ENCODE measurements at regions not wholly inside any gene's neighbourhood (a gene's known extent, or its start where the extent isn't known, plus 50 kb on each side); places are given as distances from the start of the nearest gene placed in this dataset.
A peak's percentile ranks its signal among the peaks of the same experiment; 100 is the strongest.

DNA sequence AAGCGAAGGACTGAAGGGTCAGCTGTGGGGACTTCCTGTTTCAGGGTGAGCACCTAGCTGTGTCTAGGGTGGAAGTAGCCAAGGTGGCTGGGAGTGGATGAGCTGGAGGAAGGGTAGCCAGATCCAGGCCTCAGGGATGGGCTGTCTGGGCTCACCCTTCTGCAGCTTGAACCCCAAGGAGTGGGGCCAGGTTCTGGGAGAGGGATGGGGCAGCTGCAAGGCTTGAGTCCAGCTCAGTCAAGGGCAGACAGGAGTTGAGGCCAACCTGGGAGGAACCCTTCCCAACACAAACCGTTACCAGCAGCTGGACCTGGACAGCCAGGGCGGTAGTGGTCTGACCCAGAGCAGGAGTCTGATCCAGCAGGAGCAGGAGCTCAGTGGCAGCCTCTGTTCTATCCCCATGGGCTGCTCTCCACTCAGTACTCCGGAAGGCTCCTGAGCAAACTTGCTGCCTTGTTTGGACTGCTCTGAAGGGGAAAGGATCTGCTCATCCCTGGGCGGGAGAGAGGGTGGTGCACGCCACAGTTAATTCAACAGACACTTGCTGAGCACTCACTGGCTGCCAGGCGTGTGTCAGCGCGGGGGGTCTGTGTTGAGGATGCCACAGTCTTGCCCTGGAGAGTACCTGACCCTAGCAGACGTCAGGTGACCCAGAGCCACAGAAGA is 53.8 kb upstream of the THY1 start:
- H3K9ac ChIP-seq (ENCODE audit: insufficient read depth, low read length, poor library complexity, severe bottlenecking): no peak overlapping the region
- H3K27me3 Mint-ChIP-seq (ENCODE audit: low read depth in 3 of 3): peaks cover 8 to 24% (median 10%) of the 10 kb centered on the region in 3 donors

GRCh38 chr11:119476038-119476437 is 53.1 kb upstream of the THY1 start:
- no peaks in the 10 kb centered on the region for H3K9me3 Mint-ChIP-seq
- Histone ChIP-seq H3K27me3 (ENCODE audit: control insufficient read depth in 2 of 2, insufficient read depth in 2 of 2, low read length in 2 of 2) (no peaks in the 10 kb centered on the region), H3K9me3 (replicated peaks in 1 of 2; ENCODE audit: control insufficient read depth in 1 of 2, insufficient read depth in 1 of 2, low read length in 2 of 2) (no peaks in the 10 kb centered on the region), H2AFZ (ENCODE audit: insufficient read depth, low read depth, low read length, poor library complexity, severe bottlenecking) (no peak overlapping the region), H3K9ac (ENCODE audit: insufficient read depth, low read length, poor library complexity, severe bottlenecking) (no peak overlapping the region), H3K4me3 (replicated peaks in 1 of 3; ENCODE audit: low read depth in 2 of 3, low read length in 3 of 3) (no peak overlapping the region), H3K79me2 (ENCODE audit: insufficient read depth, low read length) (no peaks in the 10 kb centered on the region), H4K20me1 (ENCODE audit: insufficient read depth, low read length) (no peaks in the 10 kb centered on the region), H3K27ac (ENCODE audit: low read depth in 1 of 2, low read length in 2 of 2) (no peak overlapping the region), H3K36me3 (replicated peaks in 1 of 2; ENCODE audit: control insufficient read depth in 1 of 2, insufficient read depth in 2 of 2, low read length in 2 of 2) (no peaks in the 10 kb centered on the region), H3K4me1 (ENCODE audit: control insufficient read depth in 1 of 2, insufficient read depth in 2 of 2, low read length in 2 of 2) (no peaks in the 10 kb centered on the region), H3K4me2 (replicated peaks; ENCODE audit: extremely low read depth, low read length, poor library complexity, severe bottlenecking) (no peak overlapping the region)
- TF ChIP-seq, protein P1, sequence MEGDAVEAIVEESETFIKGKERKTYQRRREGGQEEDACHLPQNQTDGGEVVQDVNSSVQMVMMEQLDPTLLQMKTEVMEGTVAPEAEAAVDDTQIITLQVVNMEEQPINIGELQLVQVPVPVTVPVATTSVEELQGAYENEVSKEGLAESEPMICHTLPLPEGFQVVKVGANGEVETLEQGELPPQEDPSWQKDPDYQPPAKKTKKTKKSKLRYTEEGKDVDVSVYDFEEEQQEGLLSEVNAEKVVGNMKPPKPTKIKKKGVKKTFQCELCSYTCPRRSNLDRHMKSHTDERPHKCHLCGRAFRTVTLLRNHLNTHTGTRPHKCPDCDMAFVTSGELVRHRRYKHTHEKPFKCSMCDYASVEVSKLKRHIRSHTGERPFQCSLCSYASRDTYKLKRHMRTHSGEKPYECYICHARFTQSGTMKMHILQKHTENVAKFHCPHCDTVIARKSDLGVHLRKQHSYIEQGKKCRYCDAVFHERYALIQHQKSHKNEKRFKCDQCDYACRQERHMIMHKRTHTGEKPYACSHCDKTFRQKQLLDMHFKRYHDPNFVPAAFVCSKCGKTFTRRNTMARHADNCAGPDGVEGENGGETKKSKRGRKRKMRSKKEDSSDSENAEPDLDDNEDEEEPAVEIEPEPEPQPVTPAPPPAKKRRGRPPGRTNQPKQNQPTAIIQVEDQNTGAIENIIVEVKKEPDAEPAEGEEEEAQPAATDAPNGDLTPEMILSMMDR (IDR thresholded peaks at IDR 0.05): no peak
- 91% methylated on average over 2 of the region's 2 CpGs for WGBS (ENCODE audit: insufficient coverage)
- H3K27ac Mint-ChIP-seq: no peak overlapping the region
- intact Hi-C loops (cut with micrococcal nuclease): no loop called here
- H3K4me3 Mint-ChIP-seq: no peak overlapping the region
- H3K36me3 Mint-ChIP-seq: no peaks in the 10 kb centered on the region
- H3K4me1 Mint-ChIP-seq: peaks cover 4% of the 10 kb centered on the region
- no peak for DNase-seq
- H3K27me3 Mint-ChIP-seq (ENCODE audit: low read depth in 3 of 3): peaks cover 10 to 22% (median 10%) of the 10 kb centered on the region in 3 donors

More for the DNA sequence above, 53.8 kb upstream of the THY1 start:
- Histone ChIP-seq H3K4me3 (replicated peaks in 1 of 3; ENCODE audit: low read depth in 2 of 3, low read length in 3 of 3) (no peak overlapping the region), H2AFZ (ENCODE audit: insufficient read depth, low read depth, low read length, poor library complexity, severe bottlenecking) (no peak overlapping the region), H4K20me1 (ENCODE audit: insufficient read depth, low read length) (no peaks in the 10 kb centered on the region), H3K36me3 (replicated peaks in 1 of 2; ENCODE audit: control insufficient read depth in 1 of 2, insufficient read depth in 2 of 2, low read length in 2 of 2) (no peaks in the 10 kb centered on the region), H3K79me2 (ENCODE audit: insufficient read depth, low read length) (no peaks in the 10 kb centered on the region), H3K27me3 (ENCODE audit: control insufficient read depth in 2 of 2, insufficient read depth in 2 of 2, low read length in 2 of 2) (no peaks in the 10 kb centered on the region), H3K27ac (ENCODE audit: low read depth in 1 of 2, low read length in 2 of 2) (no peak overlapping the region), H3K4me2 (replicated peaks; ENCODE audit: extremely low read depth, low read length, poor library complexity, severe bottlenecking) (no peak overlapping the region), H3K9me3 (replicated peaks in 1 of 2; ENCODE audit: control insufficient read depth in 1 of 2, insufficient read depth in 1 of 2, low read length in 2 of 2) (no peaks in the 10 kb centered on the region), H3K4me1 (ENCODE audit: control insufficient read depth in 1 of 2, insufficient read depth in 2 of 2, low read length in 2 of 2) (peaks cover 0 to 2% of the 10 kb centered on the region in 2 donors)
- no peak overlapping the region for H3K27ac Mint-ChIP-seq
- peak overlapping the region in 1 of 2 donors; percentile 49 for H3K4me3 Mint-ChIP-seq
- WGBS (ENCODE audit: insufficient coverage): 77% methylated on average over 9 of the region's 10 CpGs
- peaks cover 4% of the 10 kb centered on the region for H3K4me1 Mint-ChIP-seq
- no peaks in the 10 kb centered on the region for H3K9me3 Mint-ChIP-seq
- H3K36me3 Mint-ChIP-seq: no peaks in the 10 kb centered on the region
- TF ChIP-seq, protein P1 (IDR thresholded peaks at IDR 0.05): no peak
- intact Hi-C loops (cut with micrococcal nuclease): no loop called here
- no peak for DNase-seq
